Neuron (in vitro differentiated cells): ENCODE measurements at regions not wholly inside any gene's neighbourhood (a gene's known extent, or its start where the extent isn't known, plus 50 kb on each side); places are given as distances from the start of the nearest gene placed in this dataset.

Experiments used
- H2AFZ ChIP-seq: one replicate; pipeline ENCODE4 v1.6.1; 2013; ENCODE audit warnings: low read depth, mild to moderate bottlenecking, inconsistent platforms, low read length, moderate library complexity
- H3K27me3 ChIP-seq: one replicate; pipeline ENCODE4 v1.6.1; 2013; ENCODE audit warnings: low read length; ENCODE audit not compliant: insufficient read depth
- H3K36me3 ChIP-seq: one replicate; pipeline ENCODE4 v1.6.1; 2013; ENCODE audit warnings: low read length; ENCODE audit not compliant: insufficient read depth
- H3K4me1 ChIP-seq: one replicate; pipeline ENCODE4 v1.6.1; 2013; ENCODE audit warnings: low read length; ENCODE audit not compliant: insufficient read depth
- H3K4me3 ChIP-seq: 2 replicates; pipeline ENCODE4 v1.5.1; 2013; ENCODE audit warnings: mild to moderate bottlenecking, low read length, moderate library complexity
- H3K9me3 ChIP-seq: one replicate; pipeline ENCODE4 v1.6.1; 2013; ENCODE audit warnings: low read length

DNA sequence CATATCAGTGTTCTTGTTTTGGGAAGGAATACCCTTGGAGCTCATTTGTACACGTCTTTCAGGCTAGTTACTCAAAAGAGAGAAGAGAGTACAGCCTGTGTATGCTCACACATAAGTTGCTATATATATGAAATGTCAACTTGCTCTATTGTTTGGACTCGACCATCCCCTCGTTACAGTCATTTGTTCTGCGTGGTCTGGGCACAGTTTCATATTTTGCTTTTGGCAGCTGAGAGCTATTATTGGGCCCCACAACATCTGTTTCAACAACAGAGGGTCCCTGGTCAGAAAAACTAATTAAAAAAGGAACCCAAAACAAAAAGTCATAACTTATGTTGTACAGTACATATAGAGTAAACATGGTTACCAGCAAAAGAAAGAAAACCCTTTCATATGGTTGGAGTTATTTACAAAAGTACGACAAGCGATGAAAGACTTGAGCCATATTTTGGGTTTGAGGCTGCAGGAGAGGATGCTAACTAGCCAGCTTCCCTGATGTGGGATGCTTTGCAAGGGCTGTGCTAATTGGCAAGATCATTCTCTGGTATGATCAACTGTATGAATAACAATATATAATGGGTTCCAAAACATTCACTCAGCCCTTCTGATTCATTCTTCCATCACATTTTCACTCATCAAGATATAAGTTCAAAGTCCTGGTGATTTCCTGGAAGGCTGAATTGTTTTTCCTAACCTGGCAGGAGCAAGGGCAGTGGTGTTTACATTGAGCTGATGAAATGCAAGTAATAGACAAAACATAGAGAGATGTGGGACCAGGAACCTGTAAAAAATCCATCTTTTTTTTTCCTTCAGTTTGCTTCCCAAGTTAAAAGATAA is 137.9 kb downstream of the RPS12 start:
- no peaks in the 10 kb centered on the region for H3K4me1 ChIP-seq
- no peak overlapping the region for H2AFZ ChIP-seq
- no peaks in the 10 kb centered on the region for H3K36me3 ChIP-seq
- H3K9me3 ChIP-seq: no peaks in the 10 kb centered on the region
- H3K4me3 ChIP-seq: no peak overlapping the region
- H3K27me3 ChIP-seq: no peaks in the 10 kb centered on the region

DNA sequence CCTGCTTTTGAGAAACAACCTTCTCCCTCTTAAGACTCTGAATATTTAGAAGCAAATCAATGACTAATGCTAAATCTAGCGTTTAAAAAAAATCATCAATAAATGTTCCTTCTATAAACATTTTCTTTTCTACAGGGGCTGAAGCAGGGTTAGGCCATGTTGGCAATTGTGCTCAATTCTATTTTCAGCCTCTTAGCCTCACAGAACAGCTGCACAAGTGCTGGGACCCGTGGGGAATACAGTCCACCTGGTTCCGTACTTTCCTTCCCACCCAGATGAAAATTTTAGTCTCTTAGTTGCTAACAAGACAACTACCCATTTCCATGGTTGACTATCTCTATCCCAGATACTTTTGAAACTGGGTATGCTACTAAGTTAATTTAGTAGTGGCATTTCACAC is 138.6 kb downstream of the RPS12 start:
- Histone ChIP-seq H3K4me1 (no peaks in the 10 kb centered on the region), H3K36me3 (no peaks in the 10 kb centered on the region), H3K4me3 (no peak overlapping the region), H2AFZ (no peak overlapping the region), H3K9me3 (no peaks in the 10 kb centered on the region), H3K27me3 (no peaks in the 10 kb centered on the region)

DNA sequence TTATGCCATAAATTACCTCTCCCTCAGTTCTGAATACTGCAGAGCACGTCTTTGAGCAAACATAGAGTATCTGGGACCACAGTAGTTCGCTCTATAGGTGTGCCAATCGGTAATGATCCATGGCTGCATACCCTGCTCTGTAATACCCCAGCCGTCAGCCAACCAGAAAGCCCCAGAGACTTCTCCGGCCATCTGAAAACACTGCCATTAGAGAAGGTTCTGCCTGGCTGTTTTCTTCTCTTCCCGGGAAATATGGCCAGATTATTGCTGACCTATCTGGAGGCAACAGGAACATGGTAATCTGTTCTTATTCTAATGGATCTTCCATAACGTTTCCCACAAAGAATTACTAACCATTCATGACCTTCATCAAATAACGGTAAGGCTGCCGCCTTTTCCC is 139.9 kb downstream of the RPS12 start:
- Histone ChIP-seq H3K27me3 (no peaks in the 10 kb centered on the region), H3K4me1 (peaks cover 8% of the 10 kb centered on the region), H3K36me3 (no peaks in the 10 kb centered on the region)

DNA sequence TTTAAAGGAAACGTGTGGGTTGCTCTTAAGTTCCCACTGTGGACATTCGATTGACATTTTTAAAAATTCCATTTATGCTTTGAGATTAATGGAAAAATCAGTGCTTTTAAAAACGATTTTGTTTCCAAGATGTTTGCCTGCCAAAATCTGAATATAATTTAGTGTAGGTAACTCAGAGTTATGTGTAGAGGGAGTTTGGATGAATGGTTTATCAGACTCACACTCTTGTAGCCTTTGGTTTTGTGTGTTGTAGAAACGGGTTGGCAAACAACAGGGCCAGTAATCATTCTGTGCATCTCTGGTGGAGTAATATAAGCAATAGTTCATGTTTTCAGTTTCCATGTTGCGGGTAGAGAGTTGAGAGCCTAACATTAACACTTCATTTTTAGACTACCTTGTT is 140.6 kb downstream of the RPS12 start:
- Histone ChIP-seq H3K4me3 (no peak overlapping the region), H3K27me3 (no peaks in the 10 kb centered on the region), H2AFZ (no peak overlapping the region), H3K9me3 (no peaks in the 10 kb centered on the region), H3K36me3 (no peaks in the 10 kb centered on the region), H3K4me1 (peaks cover 8% of the 10 kb centered on the region)

More for the DNA sequence above, 139.9 kb downstream of the RPS12 start:
- Histone ChIP-seq H3K4me3 (no peak overlapping the region), H2AFZ (no peak overlapping the region), H3K9me3 (no peaks in the 10 kb centered on the region)

DNA sequence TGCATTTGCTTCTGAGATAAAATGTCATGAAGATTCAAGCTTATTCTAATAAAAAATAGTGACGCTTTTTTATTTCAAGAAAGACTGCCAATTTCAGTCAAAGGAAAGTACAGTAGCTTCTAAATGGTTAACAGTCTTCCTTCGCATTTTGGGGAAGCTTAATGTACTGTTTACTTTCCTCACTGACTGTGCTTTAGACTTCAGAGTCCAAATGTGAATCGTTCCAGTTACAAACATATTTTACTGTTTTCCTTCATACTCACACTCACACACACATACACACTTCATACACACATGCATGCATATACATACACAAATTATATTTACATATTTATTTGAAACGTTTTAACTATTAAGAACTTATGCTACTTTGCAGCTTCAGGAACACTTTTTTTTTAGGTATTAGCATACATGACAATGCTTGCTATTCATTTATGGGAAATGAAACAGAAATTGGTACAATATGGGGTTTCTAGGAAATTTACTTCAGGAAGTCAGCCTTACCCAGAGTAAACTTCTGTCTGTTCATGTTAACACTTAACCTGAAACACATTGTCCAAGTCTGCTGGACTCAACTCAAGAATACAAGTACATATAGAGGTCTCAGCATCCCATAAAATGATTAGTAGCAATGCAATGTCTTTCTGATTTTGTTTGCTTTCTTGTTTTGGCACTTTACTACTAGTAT is 145.4 kb downstream of the RPS12 start:
- H3K4me1 ChIP-seq: peaks cover 10% of the 10 kb centered on the region
- no peaks in the 10 kb centered on the region for H3K36me3 ChIP-seq
- no peaks in the 10 kb centered on the region for H3K27me3 ChIP-seq
- no peaks in the 10 kb centered on the region for H3K9me3 ChIP-seq
- H2AFZ ChIP-seq: no peak overlapping the region
- no peak overlapping the region for H3K4me3 ChIP-seq

DNA sequence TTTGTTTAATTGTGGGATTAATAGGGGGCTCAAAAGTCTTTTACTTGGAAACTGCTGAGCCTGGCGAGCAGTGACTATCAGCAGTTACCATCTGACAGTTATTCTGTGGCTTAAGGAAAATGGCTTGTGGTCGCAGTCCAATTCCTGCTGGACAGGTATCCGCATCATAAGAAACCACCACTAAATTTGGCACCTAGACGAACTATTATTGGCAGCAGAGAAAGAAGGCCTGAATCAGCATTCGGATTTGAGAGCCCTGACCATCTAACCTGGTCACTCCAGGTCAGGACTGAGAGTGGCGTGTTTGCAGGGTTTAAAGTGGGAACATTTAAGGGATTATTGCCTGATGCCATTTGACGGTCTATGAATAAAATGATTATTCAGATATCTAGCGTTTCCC is 146.4 kb downstream of the RPS12 start:
- H2AFZ ChIP-seq: no peak overlapping the region
- H3K4me1 ChIP-seq: peaks cover 14% of the 10 kb centered on the region
- no peaks in the 10 kb centered on the region for H3K9me3 ChIP-seq
- H3K36me3 ChIP-seq: no peaks in the 10 kb centered on the region
- no peaks in the 10 kb centered on the region for H3K27me3 ChIP-seq
- H3K4me3 ChIP-seq: no peak overlapping the region

DNA sequence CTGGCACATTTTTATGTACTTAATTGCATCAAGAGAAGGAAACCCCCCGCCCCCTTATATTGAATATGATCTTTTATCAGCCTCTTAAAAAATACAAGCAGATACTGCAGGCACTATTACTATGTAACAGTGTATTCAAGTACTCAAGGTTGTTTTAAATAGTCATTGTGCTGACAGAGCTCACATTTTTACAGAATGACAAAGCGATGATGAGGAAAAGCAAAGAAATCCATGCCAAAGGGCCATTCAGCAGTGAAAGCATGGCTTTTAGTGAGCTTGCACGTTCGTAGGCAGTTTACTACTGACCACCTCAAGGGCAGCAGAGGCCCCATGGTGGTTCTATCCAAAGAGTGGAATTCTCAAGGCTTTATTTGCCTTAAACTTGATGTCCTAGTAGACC is 146.8 kb downstream of the RPS12 start:
- Histone ChIP-seq H3K4me3 (no peak overlapping the region), H3K4me1 (peaks cover 14% of the 10 kb centered on the region), H3K27me3 (no peaks in the 10 kb centered on the region), H3K36me3 (no peaks in the 10 kb centered on the region), H3K9me3 (no peaks in the 10 kb centered on the region), H2AFZ (no peak overlapping the region)

DNA sequence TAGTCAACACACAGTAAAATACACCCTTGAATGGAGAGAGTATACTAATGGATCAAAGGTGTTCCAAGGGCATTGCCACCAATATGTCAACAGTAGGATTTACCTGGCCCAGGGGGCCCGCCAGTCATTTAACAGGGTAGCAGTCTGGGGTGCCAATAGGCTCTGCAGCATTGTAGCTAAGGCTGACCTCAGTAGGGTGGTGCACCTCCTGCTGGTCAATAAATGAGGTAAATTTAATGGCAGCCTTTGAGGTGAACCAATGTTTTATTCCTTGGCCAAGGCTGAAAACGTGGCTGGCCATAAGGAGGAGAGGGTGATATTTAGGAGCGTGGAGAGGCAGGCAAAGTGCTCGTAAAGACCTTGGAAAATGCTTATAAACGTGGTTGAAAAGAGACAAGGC is 147.2 kb downstream of the RPS12 start:
- H3K27me3 ChIP-seq: no peaks in the 10 kb centered on the region
- no peak overlapping the region for H2AFZ ChIP-seq
- H3K4me3 ChIP-seq: no peak overlapping the region
- H3K4me1 ChIP-seq: peaks cover 14% of the 10 kb centered on the region
- no peaks in the 10 kb centered on the region for H3K36me3 ChIP-seq
- H3K9me3 ChIP-seq: no peaks in the 10 kb centered on the region

DNA sequence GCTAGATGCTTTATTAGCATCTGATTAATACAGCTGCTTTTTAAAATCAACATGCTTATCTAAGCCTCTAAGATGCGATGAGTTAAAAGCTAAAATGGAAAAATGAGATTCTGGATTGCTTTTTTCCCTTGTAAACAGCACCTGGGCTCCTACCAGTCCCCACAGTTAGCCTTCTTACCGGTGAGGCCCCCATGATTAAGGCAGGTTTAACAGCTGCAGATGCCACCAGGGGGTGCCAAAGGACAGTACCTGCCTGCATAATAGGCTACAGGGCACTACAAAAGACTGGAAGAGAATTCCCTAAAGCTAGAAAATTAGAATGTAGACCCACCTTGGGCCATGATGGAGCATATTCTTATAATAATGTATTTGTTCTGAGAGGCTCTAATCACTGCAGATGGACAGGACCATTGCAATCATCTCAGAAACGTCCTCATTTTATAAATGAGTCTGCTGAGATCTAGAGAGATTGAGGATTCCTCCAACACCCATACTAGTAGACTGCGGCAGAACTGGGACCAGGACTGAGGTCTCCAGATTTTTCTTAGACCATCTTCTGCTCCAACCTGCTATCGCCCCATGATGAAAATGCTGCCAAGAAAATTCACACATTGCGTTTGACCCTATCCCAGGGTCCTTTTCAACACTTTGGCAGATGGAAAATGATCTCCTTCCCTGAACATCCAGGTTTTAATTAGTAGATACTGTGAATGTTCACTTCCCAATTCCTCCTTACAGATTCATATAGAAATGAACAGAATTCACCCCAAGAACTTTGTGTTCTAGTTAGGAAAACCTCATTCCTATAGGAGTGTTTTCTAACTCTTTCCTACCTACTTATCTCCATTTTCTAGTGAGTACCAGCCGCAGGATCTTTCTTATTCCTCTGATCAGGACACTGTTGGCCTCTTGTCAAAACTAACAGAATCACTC is 148.8 kb downstream of the RPS12 start:
- no peaks in the 10 kb centered on the region for H3K36me3 ChIP-seq
- H3K9me3 ChIP-seq: no peaks in the 10 kb centered on the region
- H3K27me3 ChIP-seq: no peaks in the 10 kb centered on the region
- H2AFZ ChIP-seq: no peak overlapping the region
- H3K4me1 ChIP-seq: peaks cover 13% of the 10 kb centered on the region
- H3K4me3 ChIP-seq: no peak overlapping the region

DNA sequence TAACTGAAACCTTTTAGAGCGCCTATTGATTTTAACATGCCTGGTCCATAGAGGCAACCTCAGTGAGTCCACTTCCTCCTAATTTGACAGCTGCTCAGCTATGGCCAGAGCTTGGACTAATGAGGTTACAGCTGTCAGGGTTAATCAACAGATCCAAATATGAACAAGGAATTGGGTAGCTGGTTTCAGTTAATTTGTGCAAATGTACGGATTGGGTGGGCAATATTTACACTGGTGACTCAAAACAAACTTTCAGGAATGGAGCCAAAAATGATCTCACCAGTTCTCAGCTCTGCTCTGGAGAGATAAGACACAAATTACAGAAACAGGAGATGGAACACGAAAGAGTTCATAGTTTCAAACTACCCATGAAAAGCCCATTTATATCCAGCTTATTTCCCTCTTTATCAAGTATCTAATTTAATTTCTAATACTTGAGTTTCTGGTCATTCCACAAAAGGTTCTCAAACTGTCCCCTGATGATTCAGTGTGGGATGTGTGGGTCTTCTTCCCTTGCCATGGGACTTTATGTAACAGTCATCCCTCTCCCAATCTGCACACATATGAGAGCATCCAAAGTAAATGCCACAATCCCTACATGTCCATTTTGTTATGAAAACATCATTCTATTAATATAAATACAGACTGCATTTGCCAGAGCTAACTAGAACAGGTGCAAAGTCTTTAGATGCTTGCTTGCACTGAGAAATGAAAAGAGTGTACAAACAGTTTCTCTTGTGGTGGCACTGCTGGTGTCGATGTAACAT is 149.9 kb downstream of the RPS12 start:
- Histone ChIP-seq H3K4me3 (no peak overlapping the region), H3K36me3 (no peaks in the 10 kb centered on the region), H3K27me3 (no peaks in the 10 kb centered on the region), H2AFZ (no peak overlapping the region), H3K9me3 (no peaks in the 10 kb centered on the region), H3K4me1 (peaks cover 6% of the 10 kb centered on the region)

DNA sequence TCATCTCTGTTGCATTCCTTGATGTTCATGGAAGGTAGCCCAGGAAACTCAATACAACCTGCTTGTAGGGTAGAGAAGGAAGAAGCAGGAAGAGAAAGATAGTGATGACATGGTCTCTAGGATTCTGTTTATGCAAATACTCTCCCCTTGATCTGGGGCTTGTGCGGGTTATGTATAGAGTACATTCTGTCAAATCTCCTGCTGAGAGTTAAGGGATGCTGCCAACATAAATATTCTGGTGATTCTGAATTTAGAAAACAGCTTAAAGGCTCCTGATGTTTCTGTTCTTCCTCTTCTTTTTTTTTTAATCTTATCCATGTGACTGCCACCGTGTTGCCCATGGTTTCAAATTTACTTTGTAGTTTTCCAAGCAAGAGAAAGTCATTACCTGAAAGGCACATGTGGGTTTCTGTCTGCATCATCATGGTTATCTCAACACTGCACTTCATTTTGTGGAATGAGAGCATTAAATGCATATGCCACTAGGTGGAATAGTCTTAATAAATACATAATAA is 150.6 kb downstream of the RPS12 start:
- Histone ChIP-seq H3K4me3 (no peak overlapping the region), H3K4me1 (peaks cover 6% of the 10 kb centered on the region), H3K36me3 (no peaks in the 10 kb centered on the region), H3K9me3 (no peaks in the 10 kb centered on the region), H2AFZ (no peak overlapping the region), H3K27me3 (no peaks in the 10 kb centered on the region)

DNA sequence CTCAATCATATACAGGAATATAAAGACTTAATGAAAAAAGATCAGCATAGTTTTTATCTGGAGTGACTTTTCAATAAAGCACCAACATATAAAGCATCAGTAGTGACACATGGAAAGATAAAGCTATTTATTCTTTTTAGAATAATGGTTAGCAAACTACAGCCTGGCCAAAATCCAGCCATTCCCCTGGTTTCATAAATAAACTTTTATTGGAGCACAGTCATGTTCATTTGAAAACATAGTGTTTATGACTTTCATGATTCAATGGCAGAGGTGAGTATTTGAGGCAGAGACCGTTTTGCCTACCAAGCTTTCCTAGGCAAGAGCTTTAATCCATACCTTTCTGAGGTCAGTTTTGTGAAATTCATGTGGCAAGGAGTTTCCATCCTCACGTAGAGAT is 153.5 kb downstream of the RPS12 start:
- Histone ChIP-seq H2AFZ (no peak overlapping the region), H3K36me3 (no peaks in the 10 kb centered on the region), H3K9me3 (no peaks in the 10 kb centered on the region), H3K4me1 (peaks cover 11% of the 10 kb centered on the region), H3K27me3 (no peaks in the 10 kb centered on the region), H3K4me3 (no peak overlapping the region)
